ENCODE measurements at regions not wholly inside any gene's neighbourhood (a gene's known extent, or its start where the extent isn't known, plus 50 kb on each side); places are given as distances from the start of the nearest gene placed in this dataset.

- no peak for TF ChIP-seq POLR2A (IDR thresholded peaks at IDR 0.05)
- no peak for TF ChIP-seq POLR2AphosphoS5 (IDR thresholded peaks at IDR 0.05)
- no peak for TF ChIP-seq CTCF (IDR thresholded peaks at IDR 0.05)
- intact Hi-C loops (cut with DNase I) = no loop called here
- Histone ChIP-seq H3K4me1 (replicated peaks) (no peaks in the 10 kb centered on the region), H3K36me3 (no peaks in the 10 kb centered on the region), H3K27me3 (replicated peaks; ENCODE audit: insufficient read depth) (no peaks in the 10 kb centered on the region), H3K27ac (no peak overlapping the region), H3K9me3 (no peaks in the 10 kb centered on the region), H3K4me3 (no peak overlapping the region)
- WGBS = 65% methylated on average over 2 of the region's 2 CpGs
- no peak for DNase-seq (ENCODE audit: low spot score)
These were observed 173.4 kb downstream of the PAPSS1 start for GRCh38 chr4:107546638-107547037.

- Histone ChIP-seq H3K9me3 (no peaks in the 10 kb centered on the region), H3K27ac (no peak overlapping the region), H3K36me3 (no peaks in the 10 kb centered on the region), H3K4me1 (replicated peaks) (no peaks in the 10 kb centered on the region), H3K4me3 (no peak overlapping the region), H3K27me3 (replicated peaks; ENCODE audit: insufficient read depth) (no peaks in the 10 kb centered on the region)
- WGBS = 79% methylated on average over 2 of the region's 2 CpGs
- intact Hi-C loops (cut with DNase I) = no loop called here
- DNase-seq (ENCODE audit: low spot score) = no peak
- TF ChIP-seq POLR2A (IDR thresholded peaks at IDR 0.05) (no peak), CTCF (IDR thresholded peaks at IDR 0.05) (no peak), POLR2AphosphoS5 (IDR thresholded peaks at IDR 0.05) (no peak)
These were observed 178.5 kb downstream of the PAPSS1 start for GRCh38 chr4:107541511-107541910.

- H3K36me3 ChIP-seq = no peaks in the 10 kb centered on the region
- H3K9me3 ChIP-seq = no peaks in the 10 kb centered on the region
- WGBS = 29% methylated on average over 1 of the region's 1 CpG
- peak overlapping the region in 1 of 2 donors; percentile 16 for H3K27ac ChIP-seq
- DNase-seq (ENCODE audit: low spot score) = peak; percentile 8
- TF ChIP-seq POLR2AphosphoS5 (IDR thresholded peaks at IDR 0.05) = peak; percentile 58
- no peak for TF ChIP-seq CTCF (IDR thresholded peaks at IDR 0.05)
- intact Hi-C loops (cut with DNase I) = no loop called here
- no peak overlapping the region for H3K4me3 ChIP-seq
- H3K27me3 ChIP-seq (replicated peaks; ENCODE audit: insufficient read depth) = no peaks in the 10 kb centered on the region
- H3K4me1 ChIP-seq (replicated peaks) = no peaks in the 10 kb centered on the region
These were observed 188.1 kb downstream of the PAPSS1 start for GRCh38 chr4:107531927-107532326.

- H3K4me3 ChIP-seq = no peak overlapping the region
- no peaks in the 10 kb centered on the region for H3K36me3 ChIP-seq
- H3K9me3 ChIP-seq = no peaks in the 10 kb centered on the region
- 82% methylated on average over 7 of the region's 7 CpGs for whole genome bisulfite sequencing
- intact Hi-C loops (cut with DNase I) = no loop called here
- no peak overlapping the region for H3K27ac ChIP-seq
- no peak for DNase-seq (ENCODE audit: low spot score)
- TF ChIP-seq POLR2A (IDR thresholded peaks at IDR 0.05) = no peak
- no peak for TF ChIP-seq CTCF (IDR thresholded peaks at IDR 0.05)
- TF ChIP-seq POLR2AphosphoS5 (IDR thresholded peaks at IDR 0.05) = no peak
- no peaks in the 10 kb centered on the region for H3K4me1 ChIP-seq (replicated peaks)
- no peaks in the 10 kb centered on the region for H3K27me3 ChIP-seq (replicated peaks; ENCODE audit: insufficient read depth)
These were observed 199.7 kb downstream of the PAPSS1 start for GRCh38 chr4:107520368-107520767.

- intact Hi-C loops (cut with DNase I) = no loop called here
- H3K27ac ChIP-seq = no peak overlapping the region
- no peaks in the 10 kb centered on the region for H3K36me3 ChIP-seq
- TF ChIP-seq CTCF (IDR thresholded peaks at IDR 0.05) (peak in 2 of 4 experiments; percentile 19 to 50), POLR2AphosphoS5 (IDR thresholded peaks at IDR 0.05) (no peak)
- peak; percentile 8 for DNase-seq (ENCODE audit: low spot score)
- H3K9me3 ChIP-seq = no peaks in the 10 kb centered on the region
- H3K4me3 ChIP-seq = no peak overlapping the region
- no peaks in the 10 kb centered on the region for H3K27me3 ChIP-seq (replicated peaks; ENCODE audit: insufficient read depth)
- no peaks in the 10 kb centered on the region for H3K4me1 ChIP-seq (replicated peaks)
- WGBS = 19% methylated on average over 1 of the region's 1 CpG
These were observed 201.0 kb downstream of the PAPSS1 start for GRCh38 chr4:107519053-107519452.

All from prostate gland (tissue), 2 donors.